ENCODE measurements at regions not wholly inside any gene's neighbourhood (a gene's known extent, or its start where the extent isn't known, plus 50 kb on each side); places are given as distances from the start of the nearest gene placed in this dataset.

DNA sequence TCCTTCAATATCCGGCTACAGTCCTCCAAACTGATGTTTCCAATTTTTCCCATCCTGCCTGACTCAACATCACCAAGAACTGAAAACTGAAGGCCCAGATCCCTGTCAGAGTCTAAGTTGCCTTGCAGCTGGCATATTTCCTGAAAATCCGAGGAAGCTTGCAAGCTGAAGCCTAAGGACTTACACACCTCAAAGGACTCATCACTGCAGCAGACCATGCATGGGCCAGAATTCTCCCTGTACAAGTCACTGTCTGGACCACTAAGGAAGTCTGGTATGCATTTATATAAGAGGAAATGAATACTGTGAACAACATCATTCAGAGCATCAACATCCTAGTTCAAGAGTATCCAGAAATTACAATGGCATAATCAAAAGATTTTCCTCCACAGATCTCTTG is 548.8 kb upstream of the MDFIC2 start:
- TF ChIP-seq, protein P1, sequence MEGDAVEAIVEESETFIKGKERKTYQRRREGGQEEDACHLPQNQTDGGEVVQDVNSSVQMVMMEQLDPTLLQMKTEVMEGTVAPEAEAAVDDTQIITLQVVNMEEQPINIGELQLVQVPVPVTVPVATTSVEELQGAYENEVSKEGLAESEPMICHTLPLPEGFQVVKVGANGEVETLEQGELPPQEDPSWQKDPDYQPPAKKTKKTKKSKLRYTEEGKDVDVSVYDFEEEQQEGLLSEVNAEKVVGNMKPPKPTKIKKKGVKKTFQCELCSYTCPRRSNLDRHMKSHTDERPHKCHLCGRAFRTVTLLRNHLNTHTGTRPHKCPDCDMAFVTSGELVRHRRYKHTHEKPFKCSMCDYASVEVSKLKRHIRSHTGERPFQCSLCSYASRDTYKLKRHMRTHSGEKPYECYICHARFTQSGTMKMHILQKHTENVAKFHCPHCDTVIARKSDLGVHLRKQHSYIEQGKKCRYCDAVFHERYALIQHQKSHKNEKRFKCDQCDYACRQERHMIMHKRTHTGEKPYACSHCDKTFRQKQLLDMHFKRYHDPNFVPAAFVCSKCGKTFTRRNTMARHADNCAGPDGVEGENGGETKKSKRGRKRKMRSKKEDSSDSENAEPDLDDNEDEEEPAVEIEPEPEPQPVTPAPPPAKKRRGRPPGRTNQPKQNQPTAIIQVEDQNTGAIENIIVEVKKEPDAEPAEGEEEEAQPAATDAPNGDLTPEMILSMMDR (IDR thresholded peaks at IDR 0.05; ENCODE audit: low read depth, low read length, poor library complexity, severe bottlenecking), result no peak
- no peak for TF ChIP-seq EZH2phosphoT487 (IDR thresholded peaks at IDR 0.05; ENCODE audit: borderline replicate concordance, low read length)

All from DOHH2 (cell line).